Spleen (tissue), 11 donors: ENCODE measurements at regions not wholly inside any gene's neighbourhood (a gene's known extent, or its start where the extent isn't known, plus 50 kb on each side); places are given as distances from the start of the nearest gene placed in this dataset.

Experiments
- DNase-seq: peaks from one replicate; pipeline ENCODE4 v3.0.0-alpha.2; 2020
- H3K27ac ChIP-seq, 8 donors: fragments of 200-600 bp; sonication (generic) in 7 of 8; 1 replicate in 4 of 8; 2 replicates in 4 of 8; pipeline versions ENCODE4 v1.5.0 to v1.8.0; 2016 to 2021; ENCODE audit warnings: inconsistent platforms in 4 of 8, mild to moderate bottlenecking in 4 of 8, moderate library complexity in 1 of 8
- H3K27me3 ChIP-seq, 7 donors: fragments of 200-600 bp; sonication (generic) in 6 of 7; replicated peaks in 1 of 7; 1 replicate in 4 of 7; 2 replicates in 3 of 7; pipeline versions ENCODE4 v1.5.0 to v1.8.0; 2016 to 2021; ENCODE audit warnings: inconsistent platforms in 3 of 7, mild to moderate bottlenecking in 1 of 7
- H3K36me3 ChIP-seq, 6 donors: fragments of 200-600 bp; sonication (generic) in 5 of 6; 1 replicate in 4 of 6; 2 replicates in 2 of 6; pipeline versions ENCODE4 v1.5.0 to v1.8.0; 2016 to 2021; ENCODE audit warnings: inconsistent platforms in 2 of 6
- H3K4me1 ChIP-seq, 6 donors: fragments of 200-600 bp; sonication (generic) in 5 of 6; 1 replicate in 3 of 6; 2 replicates in 3 of 6; pipeline versions ENCODE4 v1.5.0 to v1.8.0; 2016 to 2021; ENCODE audit warnings: inconsistent platforms in 3 of 6
- H3K4me3 ChIP-seq, 8 donors: fragments of 200-600 bp; sonication (generic) in 7 of 8; 1 replicate in 4 of 8; 2 replicates in 4 of 8; pipeline versions ENCODE4 v1.5.0 to v1.8.0; 2016 to 2021; ENCODE audit warnings: inconsistent platforms in 4 of 8, mild to moderate bottlenecking in 4 of 8, moderate library complexity in 2 of 8
- H3K9me3 ChIP-seq, 8 donors: fragments of 200-600 bp; sonication (generic) in 7 of 8; 1 replicate in 4 of 8; 2 replicates in 4 of 8; pipeline versions ENCODE4 v1.5.0 to v1.8.0; 2016 to 2021; ENCODE audit warnings: inconsistent platforms in 4 of 8
- CTCF ChIP-seq, 11 experiments: fragments of 200-600 bp in 7 of 11; fragments of 450-650 bp in 4 of 11; sonication (generic) in 4 of 11; IDR thresholded peaks in 8 of 11; conservative IDR thresholded peaks in 3 of 11; 1 replicate in 7 of 11; 2 replicates in 4 of 11; pipeline versions ENCODE4 v1.4.0 to v1.8.0; 2016 to 2021; ENCODE audit warnings: antibody characterized with exemption in 11 of 11, inconsistent platforms in 4 of 11, mild to moderate bottlenecking in 1 of 11
- POLR2A ChIP-seq, 3 donors: fragments of 450-650 bp; IDR thresholded peaks; one replicate each; pipeline ENCODE4 v1.5.1; 2017; ENCODE audit warnings: antibody characterized with exemption in 3 of 3, mild to moderate bottlenecking in 1 of 3
- POLR2AphosphoS5 ChIP-seq, 3 donors: sonication (generic); formaldehyde crosslinking; IDR thresholded peaks; one replicate each; pipeline ENCODE4 v1.5.1; 2017; ENCODE audit warnings: antibody characterized with exemption in 3 of 3
- WGBS, 5 donors: extraction: QIAGEN DNeasy Blood & Tissue Kit in 3 of 5; methylation state at CpG; one replicate each; pipeline versions ENCODE4 v1.1.5 to v1.1.7; 2013 to 2018; 5-methylcytosine and 5-hydroxymethylcytosine counted together
- intact Hi-C: fragments of 100-400 bp; cut with DNase I; formaldehyde crosslinking; loops from one replicate; pipeline ENCODE4 v1.15.0; 2023; ENCODE audit warnings: low total_unique reads
- donor health status: healthy with polysubstance abuse.
- donor health status: DM: no; HTN: no; CAD: no; lungs with moderate emphysema.
- donor health status: DM: no; HTN: no; CAD: no.
- donor health status: Bipolar disorder and iron deficiency.
- donor health status: healthy.
- donor health status: DM: no; HTN: no; CAD: no.
- donor health status: DM: yes; HTN: yes; CAD: no.

- no peak for DNase-seq
- peak overlapping the region in 5 of 8 donors; percentile 10 to 65 (median 26) for H3K4me3 ChIP-seq
- TF ChIP-seq POLR2A (IDR thresholded peaks at IDR 0.05) (no peak), CTCF (IDR thresholded peaks at IDR 0.05 in 8 of 11, conservative IDR thresholded peaks at IDR 0.05 in 3 of 11) (no peak), POLR2AphosphoS5 (IDR thresholded peaks at IDR 0.05) (no peak)
These were observed 314.6 kb upstream of the PROK2 start for GRCh38 chr3:72099326-72100079.

GRCh38 chr3:72097053-72097452 lies 312.1 kb upstream of the PROK2 start:
- no peak overlapping the region for H3K4me3 ChIP-seq
- peaks cover 11 to 47% (median 34%) of the 10 kb centered on the region in 6 donors for H3K4me1 ChIP-seq
- H3K9me3 ChIP-seq = no peaks in the 10 kb centered on the region
- TF ChIP-seq POLR2AphosphoS5 (IDR thresholded peaks at IDR 0.05) (no peak), CTCF (IDR thresholded peaks at IDR 0.05 in 8 of 11, conservative IDR thresholded peaks at IDR 0.05 in 3 of 11) (no peak), POLR2A (IDR thresholded peaks at IDR 0.05) (no peak)
- intact Hi-C loops = no loop called here
- DNase-seq = no peak
- H3K27ac ChIP-seq = no peak overlapping the region
- H3K27me3 ChIP-seq = peaks cover 0 to 12% (median 0%) of the 10 kb centered on the region in 7 donors
- no peaks in the 10 kb centered on the region for H3K36me3 ChIP-seq

More at GRCh38 chr3:72099326-72100079, 314.6 kb upstream of the PROK2 start:
- intact Hi-C loops = no loop called here
- Histone ChIP-seq H3K4me1 (peaks cover 11 to 56% (median 44%) of the 10 kb centered on the region in 6 donors), H3K27me3 (peaks cover 0 to 20% (median 0%) of the 10 kb centered on the region in 7 donors), H3K27ac (peak overlapping the region in 7 of 8 donors; percentile 53 to 87 (median 79)), H3K36me3 (no peaks in the 10 kb centered on the region), H3K9me3 (no peaks in the 10 kb centered on the region)
- WGBS, 5 donors = 70 to 83% (median 78%) methylated on average over 14 of the region's 14 CpGs

GRCh38 chr3:72095521-72095920 lies 310.6 kb upstream of the PROK2 start:
- peaks cover 0 to 10% (median 0%) of the 10 kb centered on the region in 7 donors for H3K27me3 ChIP-seq
- 58 to 76% (median 72%) methylated on average over 4 of the region's 4 CpGs for WGBS, 5 donors

More at GRCh38 chr3:72095521-72095920, 310.6 kb upstream of the PROK2 start:
- Histone ChIP-seq H3K36me3 (no peaks in the 10 kb centered on the region), H3K27ac (no peak overlapping the region), H3K9me3 (no peaks in the 10 kb centered on the region), H3K4me1 (peaks cover 0 to 32% (median 19%) of the 10 kb centered on the region in 6 donors), H3K4me3 (no peak overlapping the region)
- no peak for DNase-seq
- intact Hi-C loops = no loop called here
- no peak for TF ChIP-seq CTCF (IDR thresholded peaks at IDR 0.05 in 8 of 11, conservative IDR thresholded peaks at IDR 0.05 in 3 of 11)
- no peak for TF ChIP-seq POLR2AphosphoS5 (IDR thresholded peaks at IDR 0.05)
- TF ChIP-seq POLR2A (IDR thresholded peaks at IDR 0.05) = no peak
